DND-41 (cell line): ENCODE measurements at regions not wholly inside any gene's neighbourhood (a gene's known extent, or its start where the extent isn't known, plus 50 kb on each side); places are given as distances from the start of the nearest gene placed in this dataset.

ENCODE experiments used
- CTCF ChIP-seq: IDR thresholded peaks from 2 replicates; pipeline ENCODE4 v1.5.1; 2012; ENCODE audit warnings: borderline replicate concordance, low read length, moderate library complexity, mild to moderate bottlenecking; ENCODE audit not compliant: poor library complexity, severe bottlenecking; ENCODE audit errors: extremely low read depth
- EZH2 ChIP-seq: IDR thresholded peaks from 3 replicates; pipeline ENCODE4 v1.6.1; 2012; ENCODE audit warnings: borderline replicate concordance, low read depth, mild to moderate bottlenecking, moderate library complexity, low read length, inconsistent platforms; ENCODE audit not compliant: severe bottlenecking

GRCh38 chr15:75123395-75123794, 78.3 kb upstream of the C15orf39 start:
- TF ChIP-seq CTCF (no peak), EZH2 (no peak)
